GM23338 (cell line): ENCODE measurements at regions not wholly inside any gene's neighbourhood (a gene's known extent, or its start where the extent isn't known, plus 50 kb on each side); places are given as distances from the start of the nearest gene placed in this dataset.

Experiments
- ATAC-seq: fragments of 200-7000 bp; cut with Tn5 transposase; 3 replicates; pipeline ENCODE4 v1.9.1; 2020
- DNase-seq: peaks from one replicate; pipeline ENCODE4 v3.0.0-alpha.2; 2015; ENCODE audit warnings: low spot score
- H2AFZ ChIP-seq: fragments of 200-600 bp; sonication (generic); 2 replicates; pipeline ENCODE4 v1.8.0; 2016; ENCODE audit warnings: antibody characterized with exemption, mild to moderate bottlenecking, moderate library complexity
- H3F3A ChIP-seq: fragments of 200-600 bp; sonication (generic); replicated peaks from 2 replicates; pipeline ENCODE4 v1.8.0; 2017; ENCODE audit warnings: antibody characterized with exemption, mixed run types, low read depth
- H3K27ac ChIP-seq: fragments of 200-600 bp; sonication (generic); 2 replicates; pipeline ENCODE4 v1.6.1; 2016; ENCODE audit warnings: low read depth
- H3K27me3 ChIP-seq: fragments of 200-600 bp; sonication (generic); 2 replicates; pipeline ENCODE4 v1.8.0; 2016; ENCODE audit warnings: mild to moderate bottlenecking, mixed run types, moderate library complexity; ENCODE audit not compliant: insufficient read depth
- H3K36me3 ChIP-seq: fragments of 200-600 bp; sonication (generic); 2 replicates; pipeline ENCODE4 v1.8.0; 2016; ENCODE audit warnings: mild to moderate bottlenecking; ENCODE audit not compliant: insufficient read depth
- H3K4me1 ChIP-seq: fragments of 200-600 bp; sonication (generic); 2 replicates; pipeline ENCODE4 v1.8.0; 2016; ENCODE audit warnings: mild to moderate bottlenecking, moderate library complexity; ENCODE audit not compliant: insufficient read depth
- H3K4me2 ChIP-seq: fragments of 200-600 bp; sonication (generic); 2 replicates; pipeline ENCODE4 v1.7.1; 2017; ENCODE audit warnings: mixed run types
- H3K4me3 ChIP-seq: fragments of 200-600 bp; sonication (generic); 2 replicates; pipeline ENCODE4 v1.6.1; 2016; ENCODE audit warnings: mixed run types
- H3K79me2 ChIP-seq: fragments of 200-600 bp; sonication (generic); replicated peaks from 2 replicates; pipeline ENCODE4 v1.8.0; 2017; ENCODE audit warnings: mild to moderate bottlenecking; ENCODE audit not compliant: insufficient read depth
- H3K9me2 ChIP-seq: fragments of 200-600 bp; sonication (generic); 2 replicates; pipeline ENCODE4 v1.8.0; 2017; ENCODE audit not compliant: insufficient read depth
- H4K20me1 ChIP-seq: fragments of 200-600 bp; sonication (generic); replicated peaks from 2 replicates; pipeline ENCODE4 v1.8.0; 2017; ENCODE audit warnings: mild to moderate bottlenecking; ENCODE audit not compliant: insufficient read depth
- H3K27ac Mint-ChIP-seq: 2 replicates; pipeline ENCODE4 v1.8.0; 2020; ENCODE audit warnings: inconsistent platforms, mild to moderate bottlenecking, moderate library complexity, mixed read lengths
- H3K27me3 Mint-ChIP-seq: 3 replicates; pipeline ENCODE4 v1.8.0; 2022; ENCODE audit warnings: low read depth, mild to moderate bottlenecking, moderate library complexity, mixed read lengths, inconsistent platforms; ENCODE audit not compliant: insufficient read depth, poor library complexity
- H3K36me3 Mint-ChIP-seq: 3 replicates; pipeline ENCODE4 v1.8.0; 2021; ENCODE audit warnings: low read depth, mild to moderate bottlenecking, inconsistent platforms, moderate library complexity, mixed read lengths
- H3K4me1 Mint-ChIP-seq: 3 replicates; pipeline ENCODE4 v1.8.0; 2020; ENCODE audit warnings: mild to moderate bottlenecking, inconsistent platforms, mixed read lengths
- H3K4me3 Mint-ChIP-seq: 3 replicates; pipeline ENCODE4 v1.8.0; 2021; ENCODE audit warnings: moderate library complexity, mild to moderate bottlenecking, inconsistent platforms, mixed read lengths
- H3K9me3 Mint-ChIP-seq: 3 replicates; pipeline ENCODE4 v1.8.0; 2020; ENCODE audit warnings: moderate library complexity, mild to moderate bottlenecking, inconsistent platforms, mixed read lengths
- CREB1 ChIP-seq: fragments of 250-450 bp; sonication (Bioruptor Pico); IDR thresholded peaks from 2 replicates; pipeline ENCODE4 v1.5.0; 2020; ENCODE audit warnings: low read depth, mild to moderate bottlenecking, moderate library complexity
- ETS1 ChIP-seq: IDR thresholded peaks from 2 replicates; pipeline ENCODE4 v1.6.1; 2016; ENCODE audit warnings: antibody characterized with exemption
- EZH2 ChIP-seq: fragments of 200-600 bp; sonication (generic); IDR thresholded peaks from one replicate; pipeline ENCODE4 v1.8.0; 2017; ENCODE audit warnings: antibody characterized with exemption, mild to moderate bottlenecking, low read depth; ENCODE audit not compliant: unreplicated experiment
- REST ChIP-seq: IDR thresholded peaks from one replicate; pipeline ENCODE4 v1.6.1; 2018; ENCODE audit warnings: antibody characterized with exemption; ENCODE audit not compliant: unreplicated experiment
- ZNF114 ChIP-seq: fragments of 250-450 bp; sonication (Bioruptor Pico); IDR thresholded peaks from 2 replicates; pipeline ENCODE4 v1.5.0; 2020; ENCODE audit warnings: mild to moderate bottlenecking, moderate library complexity
- ZNF331 ChIP-seq: fragments of 250-450 bp; sonication (Bioruptor Pico); IDR thresholded peaks from 2 replicates; pipeline ENCODE4 v1.5.0; 2020; ENCODE audit warnings: low read depth, mild to moderate bottlenecking, moderate library complexity
- ZNF462 ChIP-seq: fragments of 250-450 bp; sonication (Bioruptor Pico); IDR thresholded peaks from 2 replicates; pipeline ENCODE4 v1.5.0; 2020; ENCODE audit warnings: mild to moderate bottlenecking, moderate library complexity

GRCh38 chr19:31592456-31592855 lies 243.2 kb upstream of the TSHZ3 start (continued):
- TF ChIP-seq REST = no peak
- no peak for TF ChIP-seq ZNF462 (CRISPR knock-in tag)
- no peak for TF ChIP-seq ZNF331 (CRISPR knock-in tag)
- TF ChIP-seq ZNF114 (CRISPR knock-in tag) = no peak

- Mint-ChIP-seq H3K4me1 (peaks cover 15% of the 10 kb centered on the region), H3K27ac (no peak overlapping the region), H3K36me3 (peaks cover 12% of the 10 kb centered on the region; the same call in 2 of the 3 replicates), H3K9me3 (peaks cover 15% of the 10 kb centered on the region; the same call in 2 of the 3 replicates), H3K27me3 (peaks cover 7% of the 10 kb centered on the region), H3K4me3 (no peak overlapping the region)
- no peak overlapping the region for H2AFZ ChIP-seq
- DNase-seq (no peak), ATAC-seq (no peak)
- no peak overlapping the region for H3K27ac ChIP-seq
- no peak overlapping the region for H3K4me3 ChIP-seq
- no peaks in the 10 kb centered on the region for H3K27me3 ChIP-seq
- peaks cover 14% of the 10 kb centered on the region; the same call in 1 of the 2 replicates for H3K9me2 ChIP-seq
- no peaks in the 10 kb centered on the region for H3F3A ChIP-seq
- H4K20me1 ChIP-seq = no peaks in the 10 kb centered on the region
- no peaks in the 10 kb centered on the region for H3K79me2 ChIP-seq
- no peak for TF ChIP-seq EZH2
- no peak for TF ChIP-seq CREB1
- no peak for TF ChIP-seq ZNF114 (CRISPR knock-in tag)
- no peak for TF ChIP-seq ETS1
- H3K4me1 ChIP-seq = no peaks in the 10 kb centered on the region
- no peak overlapping the region for H3K4me2 ChIP-seq
- H3K36me3 ChIP-seq = no peaks in the 10 kb centered on the region
Measured at GRCh38 chr19:31594701-31595100, 245.5 kb upstream of the TSHZ3 start.
